ENCODE measurements at regions not wholly inside any gene's neighbourhood (a gene's known extent, or its start where the extent isn't known, plus 50 kb on each side); places are given as distances from the start of the nearest gene placed in this dataset.

DNA sequence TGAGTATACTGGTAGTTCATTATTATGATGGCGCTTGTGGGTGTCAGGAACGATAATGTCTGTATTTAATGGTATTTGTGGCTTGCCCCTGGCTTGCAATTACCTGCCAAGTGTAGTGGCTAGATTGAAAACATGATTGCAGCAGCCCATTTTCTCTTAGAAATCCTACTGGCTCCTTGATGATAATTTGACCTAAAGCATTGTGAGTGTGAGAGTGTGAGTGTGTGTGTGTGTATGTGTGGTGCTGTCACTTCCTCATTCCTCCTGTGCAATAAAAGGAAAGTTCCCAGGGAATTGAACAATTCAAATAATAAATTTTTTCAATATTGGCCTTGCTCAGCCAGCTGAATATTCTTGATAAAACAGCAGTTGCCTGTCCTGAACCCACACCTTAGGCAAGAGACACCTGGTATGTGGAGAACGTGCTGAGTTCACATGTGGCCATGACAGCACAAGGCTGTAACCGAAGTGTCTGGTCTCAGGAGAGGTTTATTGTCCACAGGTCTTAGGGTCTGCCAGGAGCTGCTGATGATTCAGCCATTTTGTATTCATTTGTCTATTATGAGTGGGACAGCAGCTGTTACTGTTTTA is 193.3 kb downstream of the CD47 start:
- DNase-seq, result no peak

GRCh38 chr3:107894998-107895397 is 195.8 kb downstream of the CD47 start:
- DNase-seq, result no peak

DNA sequence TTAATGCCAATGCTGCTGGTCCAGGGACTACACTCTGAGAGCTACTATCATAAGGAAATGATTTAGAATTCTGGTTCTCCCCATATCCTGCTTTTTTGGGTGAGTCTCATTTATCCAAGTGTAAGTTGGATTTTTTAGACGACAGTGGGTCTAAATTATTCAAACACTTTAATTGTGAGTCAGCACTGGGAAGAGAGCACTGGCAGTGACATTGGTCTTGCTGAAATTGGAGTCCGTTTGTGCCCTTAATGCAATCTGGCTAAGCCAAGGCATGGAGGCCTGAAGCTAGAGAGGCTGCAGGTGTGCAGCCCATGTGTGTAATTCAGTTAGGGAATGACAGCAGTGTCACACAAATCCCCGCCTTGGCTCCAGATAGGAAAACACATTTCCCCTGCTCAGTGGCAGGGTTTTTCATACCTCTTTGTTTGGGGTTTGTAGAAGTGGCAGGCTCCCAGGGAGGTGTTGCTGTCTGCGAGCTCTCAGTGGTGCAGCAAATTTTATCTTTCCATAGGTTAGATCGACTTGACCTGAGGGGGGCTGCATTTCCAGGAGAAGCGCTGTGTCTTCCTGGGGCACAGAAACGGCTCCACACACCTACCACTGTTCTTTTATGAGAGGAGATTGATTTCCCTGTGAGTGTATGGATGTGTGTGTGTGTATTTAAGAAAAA is 197.7 kb downstream of the CD47 start:
- no peak for DNase-seq

DNA sequence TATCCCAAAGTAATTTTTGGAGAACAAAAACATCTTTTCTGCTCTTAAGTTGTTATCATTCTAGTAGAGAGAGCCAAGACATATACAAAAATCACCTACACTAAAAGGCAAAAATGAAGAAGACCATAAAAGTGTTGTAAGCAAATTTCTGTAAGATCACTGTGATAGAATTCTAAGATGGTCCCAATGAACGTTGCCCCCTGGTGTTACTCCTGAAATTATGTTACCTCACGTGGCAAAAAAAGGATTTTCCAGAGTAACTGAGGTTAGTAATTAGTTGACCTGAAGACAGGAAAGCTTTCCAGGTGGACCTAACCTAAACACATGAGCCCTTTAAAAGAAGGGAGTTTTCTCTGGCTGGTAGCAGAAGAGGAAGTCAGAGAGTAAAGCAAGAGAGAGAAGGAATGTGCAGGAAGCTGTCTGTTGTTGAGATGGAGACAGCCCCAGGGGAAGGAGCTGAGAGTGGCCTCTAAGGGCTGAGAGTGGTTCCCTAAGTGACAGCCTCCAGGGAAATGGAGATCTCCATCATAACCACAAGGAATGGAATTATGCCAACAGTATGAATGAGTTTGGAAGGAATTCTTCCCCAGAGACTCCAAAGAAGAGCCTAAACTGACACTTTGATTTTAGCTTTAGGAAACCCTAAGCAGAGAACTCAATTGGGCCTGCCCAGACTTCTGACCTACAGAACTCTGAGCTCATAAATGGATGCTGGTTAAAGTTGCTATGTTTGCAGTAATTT is 205.9 kb downstream of the CD47 start:
- no peak for DNase-seq

DNA sequence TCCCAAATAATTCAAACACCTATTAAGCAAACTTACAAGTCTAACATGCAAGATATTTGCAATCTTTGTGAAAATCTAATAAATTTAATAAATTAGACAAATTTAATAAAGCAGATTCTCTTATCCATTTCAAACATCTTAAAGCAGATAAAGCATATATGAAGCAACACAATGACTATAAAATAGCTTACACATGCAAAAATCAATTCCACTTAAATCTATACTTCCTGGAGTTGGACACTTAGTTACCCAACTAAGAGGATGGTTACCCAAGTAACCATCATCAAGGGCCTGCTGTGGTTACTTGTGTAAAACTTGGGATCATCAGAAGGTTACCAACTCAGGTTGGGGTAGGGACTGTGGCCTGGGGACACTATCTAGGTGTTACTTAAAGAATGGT is 206.8 kb downstream of the CD47 start:
- no peak for DNase-seq

DNA sequence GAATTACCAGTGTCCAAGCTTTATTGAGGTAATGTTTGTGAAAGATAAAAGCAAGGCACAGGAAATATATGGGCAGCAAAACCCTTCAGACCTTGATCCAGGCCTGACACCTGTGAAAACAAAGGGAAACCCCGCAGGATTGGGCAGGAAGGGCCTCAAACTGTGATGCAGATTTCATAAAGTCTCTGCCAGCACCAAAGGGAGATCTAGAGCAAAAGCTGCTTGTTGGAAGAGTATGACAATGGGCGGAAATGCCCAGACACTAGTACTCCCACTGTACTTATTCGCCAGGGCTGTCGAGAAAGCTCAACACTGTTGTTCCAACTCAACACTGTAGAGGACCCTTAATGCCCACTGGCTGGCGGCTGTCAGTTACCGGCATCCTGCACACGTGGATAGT is 207.9 kb downstream of the CD47 start:
- DNase-seq, result no peak

DNA sequence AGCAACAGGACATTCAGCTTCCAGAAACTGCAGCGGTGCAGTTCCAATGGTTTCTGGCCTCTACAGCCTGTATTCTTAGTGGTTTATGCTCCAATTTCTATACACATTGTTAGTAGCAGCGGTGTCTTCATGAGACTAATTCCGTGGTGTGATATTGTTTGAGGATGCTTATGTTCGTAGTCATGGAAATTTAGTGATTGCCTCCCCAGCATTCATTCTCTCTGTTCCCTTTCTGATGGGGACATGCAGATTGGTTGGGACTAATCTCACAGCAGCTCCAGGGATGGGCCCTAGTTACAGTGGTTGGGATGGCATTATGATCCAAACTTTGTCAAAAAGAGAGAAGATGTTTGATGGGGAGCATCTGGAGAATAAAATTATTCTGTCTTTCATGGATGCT is 208.6 kb downstream of the CD47 start:
- DNase-seq, result no peak

- no peak for DNase-seq
Observed at GRCh38 chr3:107881509-107881908, 209.3 kb downstream of the CD47 start.

DNA sequence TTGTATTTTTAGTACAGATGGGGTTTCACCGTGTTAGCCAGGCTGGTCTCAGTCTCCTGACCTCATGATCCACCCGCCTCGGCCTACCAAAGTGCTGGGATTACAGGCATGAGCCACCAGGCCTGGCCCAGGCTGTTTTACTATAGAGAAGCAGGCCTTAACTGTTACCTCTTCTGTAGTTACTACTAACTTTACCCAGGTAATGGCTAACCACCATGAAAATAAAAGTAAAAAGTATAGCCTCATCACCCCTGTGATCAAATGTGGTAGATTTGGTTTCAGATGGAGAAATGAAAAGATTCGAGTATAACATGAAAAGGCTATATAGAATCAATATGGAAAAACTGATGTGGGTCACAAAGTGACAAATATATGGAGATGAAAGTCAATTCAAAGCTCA is 210.1 kb downstream of the CD47 start:
- no peak for DNase-seq

- DNase-seq, result no peak
Observed at GRCh38 chr3:107877936-107878335, 212.9 kb downstream of the CD47 start.

GRCh38 chr3:107870943-107871638 is 219.7 kb downstream of the CD47 start:
- no peak for DNase-seq

DNA sequence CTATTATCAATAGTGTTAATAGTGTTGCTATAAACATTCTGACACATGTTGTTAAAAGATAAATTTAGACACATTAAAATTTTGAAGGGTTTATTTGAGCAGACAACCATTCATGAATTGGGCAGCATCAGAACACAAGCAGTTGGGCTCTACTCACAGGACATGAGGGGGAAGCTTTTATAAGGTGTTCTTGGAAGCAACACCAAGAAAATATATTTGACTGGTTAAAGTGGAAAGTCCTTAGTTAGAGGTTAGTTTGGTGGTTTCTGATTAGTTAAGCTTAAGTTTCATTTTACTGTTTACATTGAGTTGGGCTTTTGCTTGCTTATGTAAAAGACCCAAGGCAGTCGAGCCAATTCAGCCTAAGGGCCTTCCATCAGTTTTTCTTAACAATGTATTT is 220.7 kb downstream of the CD47 start:
- no peak for DNase-seq

GRCh38 chr3:107868449-107868848 is 222.4 kb downstream of the CD47 start:
- DNase-seq, result no peak

DNA sequence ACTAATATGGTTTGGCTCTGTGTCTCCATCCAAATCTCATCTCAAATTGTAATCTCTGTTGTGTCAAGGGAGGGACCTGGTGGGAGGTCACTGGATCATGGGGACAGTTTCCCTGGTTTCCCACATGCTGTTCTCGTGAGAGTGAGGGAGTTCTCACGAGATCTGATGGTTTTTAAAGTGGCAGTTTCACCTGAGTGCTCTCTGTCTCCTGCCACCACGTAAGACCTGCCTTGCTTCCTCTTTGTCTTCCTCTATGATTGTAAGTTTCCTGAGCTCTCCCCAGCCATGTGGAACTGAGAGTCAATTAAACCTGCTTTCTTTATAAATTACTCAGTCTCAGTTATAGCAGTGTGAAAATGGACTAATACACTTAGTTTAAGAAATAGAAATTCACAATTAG is 228.9 kb downstream of the CD47 start:
- no peak for DNase-seq

GRCh38 chr3:107861422-107861821 is 229.4 kb downstream of the CD47 start:
- no peak for DNase-seq
